ENCODE measurements at regions not wholly inside any gene's neighbourhood (a gene's known extent, or its start where the extent isn't known, plus 50 kb on each side); places are given as distances from the start of the nearest gene placed in this dataset.

DNA sequence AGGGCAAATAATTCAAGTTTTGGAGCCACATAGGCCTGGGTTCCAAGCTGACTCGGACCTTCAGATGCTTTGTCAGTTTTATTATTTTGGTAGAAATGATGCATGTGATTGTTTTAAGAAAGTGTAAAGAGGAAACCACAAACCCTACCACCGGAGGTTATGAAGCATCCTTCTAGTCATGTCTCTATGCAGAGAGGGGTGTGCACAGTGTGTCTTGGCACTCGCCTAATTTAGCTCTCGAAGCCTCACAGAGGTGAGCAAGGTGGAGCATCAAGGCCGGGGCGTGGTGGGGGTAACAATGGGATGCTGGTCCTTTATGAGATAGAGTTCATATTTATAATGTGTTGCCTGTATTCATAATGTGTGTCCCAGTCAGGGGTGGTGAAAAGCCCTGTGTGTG is 63.7 kb upstream of the SMAD6 start:
- H3K27me3 ChIP-seq = no peaks in the 10 kb centered on the region
- WGBS = 93% methylated on average over 6 of the region's 6 CpGs
- TF ChIP-seq POLR2AphosphoS5 (IDR thresholded peaks at IDR 0.05) = no peak
- TF ChIP-seq, protein P1, sequence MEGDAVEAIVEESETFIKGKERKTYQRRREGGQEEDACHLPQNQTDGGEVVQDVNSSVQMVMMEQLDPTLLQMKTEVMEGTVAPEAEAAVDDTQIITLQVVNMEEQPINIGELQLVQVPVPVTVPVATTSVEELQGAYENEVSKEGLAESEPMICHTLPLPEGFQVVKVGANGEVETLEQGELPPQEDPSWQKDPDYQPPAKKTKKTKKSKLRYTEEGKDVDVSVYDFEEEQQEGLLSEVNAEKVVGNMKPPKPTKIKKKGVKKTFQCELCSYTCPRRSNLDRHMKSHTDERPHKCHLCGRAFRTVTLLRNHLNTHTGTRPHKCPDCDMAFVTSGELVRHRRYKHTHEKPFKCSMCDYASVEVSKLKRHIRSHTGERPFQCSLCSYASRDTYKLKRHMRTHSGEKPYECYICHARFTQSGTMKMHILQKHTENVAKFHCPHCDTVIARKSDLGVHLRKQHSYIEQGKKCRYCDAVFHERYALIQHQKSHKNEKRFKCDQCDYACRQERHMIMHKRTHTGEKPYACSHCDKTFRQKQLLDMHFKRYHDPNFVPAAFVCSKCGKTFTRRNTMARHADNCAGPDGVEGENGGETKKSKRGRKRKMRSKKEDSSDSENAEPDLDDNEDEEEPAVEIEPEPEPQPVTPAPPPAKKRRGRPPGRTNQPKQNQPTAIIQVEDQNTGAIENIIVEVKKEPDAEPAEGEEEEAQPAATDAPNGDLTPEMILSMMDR (IDR thresholded peaks at IDR 0.05) = no peak
- TF ChIP-seq POLR2A (IDR thresholded peaks at IDR 0.05) = no peak
- TF ChIP-seq EP300 (IDR thresholded peaks at IDR 0.05) = no peak

GRCh38 chr15:66641485-66642315 is 60.3 kb upstream of the SMAD6 start:
- Histone ChIP-seq H3K4me3 (no peak overlapping the region), H3K4me1 (peaks cover 8% of the 10 kb centered on the region), H3K27ac (no peak overlapping the region), H3K27me3 (no peaks in the 10 kb centered on the region), H3K36me3 (no peaks in the 10 kb centered on the region), H3K9me3 (no peaks in the 10 kb centered on the region)
- 94% methylated on average over 5 of the region's 5 CpGs for WGBS
- TF ChIP-seq EP300 (IDR thresholded peaks at IDR 0.05) = no peak
- TF ChIP-seq, protein P1 (IDR thresholded peaks at IDR 0.05) = no peak
- TF ChIP-seq POLR2A (IDR thresholded peaks at IDR 0.05) = no peak
- TF ChIP-seq POLR2AphosphoS5 (IDR thresholded peaks at IDR 0.05) = no peak
- DNase-seq (ENCODE audit: low spot score in 2 of 2) = no peak

More for the DNA sequence above, 63.7 kb upstream of the SMAD6 start:
- no peaks in the 10 kb centered on the region for H3K36me3 ChIP-seq
- H3K4me3 ChIP-seq = no peak overlapping the region
- no peak for DNase-seq (ENCODE audit: low spot score in 2 of 2)
- no peak overlapping the region for H3K27ac ChIP-seq
- no peaks in the 10 kb centered on the region for H3K4me1 ChIP-seq
- no peaks in the 10 kb centered on the region for H3K9me3 ChIP-seq

DNA sequence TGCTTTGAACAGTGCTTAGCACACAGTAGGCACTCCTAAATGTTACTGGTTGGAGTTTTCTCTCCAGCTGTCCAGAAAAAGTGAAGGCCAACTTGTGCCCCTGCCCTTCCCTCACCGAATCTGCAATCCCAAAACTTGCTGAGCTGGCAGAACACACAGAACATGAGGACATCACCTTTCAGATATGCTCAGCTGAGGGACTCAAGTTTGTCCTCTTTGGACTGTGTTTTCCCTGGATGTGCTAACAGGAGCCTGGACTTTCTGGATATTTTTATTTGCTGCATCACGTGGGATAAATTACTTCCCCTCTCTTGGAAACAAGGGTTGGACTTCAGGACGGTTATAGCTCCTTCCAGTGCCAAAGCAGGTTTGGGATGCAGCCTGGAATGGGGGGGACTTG is 59.5 kb upstream of the SMAD6 start:
- Histone ChIP-seq H3K27me3 (no peaks in the 10 kb centered on the region), H3K4me3 (no peak overlapping the region), H3K9me3 (no peaks in the 10 kb centered on the region), H3K27ac (no peak overlapping the region), H3K36me3 (no peaks in the 10 kb centered on the region), H3K4me1 (peaks cover 16% of the 10 kb centered on the region)
- 48% methylated on average over 3 of the region's 3 CpGs for WGBS
- TF ChIP-seq, protein P1 (IDR thresholded peaks at IDR 0.05) = no peak
- TF ChIP-seq POLR2AphosphoS5 (IDR thresholded peaks at IDR 0.05) = no peak
- no peak for TF ChIP-seq POLR2A (IDR thresholded peaks at IDR 0.05)
- no peak for TF ChIP-seq EP300 (IDR thresholded peaks at IDR 0.05)
- no peak for DNase-seq (ENCODE audit: low spot score in 2 of 2)

GRCh38 chr15:66643033-66643432 is 59.0 kb upstream of the SMAD6 start:
- Histone ChIP-seq H3K27me3 (no peaks in the 10 kb centered on the region), H3K4me1 (peaks cover 19% of the 10 kb centered on the region), H3K9me3 (no peaks in the 10 kb centered on the region), H3K4me3 (no peak overlapping the region), H3K27ac (no peak overlapping the region), H3K36me3 (no peaks in the 10 kb centered on the region)
- WGBS = 49% methylated on average over 2 of the region's 2 CpGs
- TF ChIP-seq POLR2AphosphoS5 (IDR thresholded peaks at IDR 0.05) (no peak), POLR2A (IDR thresholded peaks at IDR 0.05) (no peak), EP300 (IDR thresholded peaks at IDR 0.05) (no peak)
- TF ChIP-seq, protein P1 (IDR thresholded peaks at IDR 0.05) = no peak
- no peak for DNase-seq (ENCODE audit: low spot score in 2 of 2)

GRCh38 chr15:66644000-66644787 is 57.8 kb upstream of the SMAD6 start:
- DNase-seq (ENCODE audit: low spot score in 2 of 2) = no peak
- Histone ChIP-seq H3K9me3 (no peaks in the 10 kb centered on the region), H3K36me3 (no peaks in the 10 kb centered on the region), H3K27ac (no peak overlapping the region), H3K4me3 (no peak overlapping the region), H3K27me3 (no peaks in the 10 kb centered on the region), H3K4me1 (peaks cover 19% of the 10 kb centered on the region)
- 77% methylated on average over 13 of the region's 13 CpGs for WGBS
- TF ChIP-seq EP300 (IDR thresholded peaks at IDR 0.05) = no peak
- no peak for TF ChIP-seq POLR2AphosphoS5 (IDR thresholded peaks at IDR 0.05)
- no peak for TF ChIP-seq POLR2A (IDR thresholded peaks at IDR 0.05)
- TF ChIP-seq, protein P1 (IDR thresholded peaks at IDR 0.05) = no peak
